ENCODE measurements at regions not wholly inside any gene's neighbourhood (a gene's known extent, or its start where the extent isn't known, plus 50 kb on each side); places are given as distances from the start of the nearest gene placed in this dataset.

DNA sequence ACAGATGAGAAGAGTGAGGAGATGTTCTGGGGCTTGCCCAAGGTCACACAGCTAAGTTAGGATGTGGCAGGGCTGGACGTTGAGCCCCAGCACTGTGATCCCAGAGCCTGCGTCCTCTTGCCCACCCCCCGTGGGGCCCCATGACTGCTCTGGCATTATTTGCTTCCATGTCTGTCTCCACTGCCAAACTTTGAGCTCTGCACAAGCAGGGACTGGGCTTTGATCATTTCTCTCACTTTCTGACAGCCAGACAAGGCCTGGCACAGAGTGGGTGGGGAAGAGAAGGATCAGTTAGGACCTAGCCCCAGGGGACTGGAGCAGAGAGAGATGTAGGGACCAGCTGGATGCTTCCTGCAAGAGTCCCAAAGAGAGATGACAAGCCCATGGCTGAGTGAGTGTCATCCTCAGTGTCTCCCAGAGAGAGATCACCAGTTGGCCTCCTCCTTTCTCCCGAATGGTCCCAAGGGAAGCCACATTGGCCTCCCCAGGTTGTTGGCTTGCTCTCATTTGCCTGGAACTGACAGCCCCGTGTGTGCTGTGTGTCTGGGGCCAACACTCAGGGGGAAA is 126.7 kb upstream of the PWP1 start (continued):
- no peak for TF ChIP-seq ZUFSP (CRISPR knock-in tag; IDR thresholded peaks at IDR 0.05; ENCODE audit: borderline replicate concordance)
- 0 out of 2 replicates have a peak, but pooled peaks have one; percentile 45 for TF ChIP-seq ZNF224 (CRISPR knock-in tag; IDR thresholded peaks at IDR 0.05)
- no peak for TF ChIP-seq ZNF570 (CRISPR knock-in tag; IDR thresholded peaks at IDR 0.05; ENCODE audit: borderline replicate concordance)
- TF ChIP-seq ZNF674 (CRISPR knock-in tag; IDR thresholded peaks at IDR 0.05; ENCODE audit: low read depth), result no peak
- TF ChIP-seq, protein P1, sequence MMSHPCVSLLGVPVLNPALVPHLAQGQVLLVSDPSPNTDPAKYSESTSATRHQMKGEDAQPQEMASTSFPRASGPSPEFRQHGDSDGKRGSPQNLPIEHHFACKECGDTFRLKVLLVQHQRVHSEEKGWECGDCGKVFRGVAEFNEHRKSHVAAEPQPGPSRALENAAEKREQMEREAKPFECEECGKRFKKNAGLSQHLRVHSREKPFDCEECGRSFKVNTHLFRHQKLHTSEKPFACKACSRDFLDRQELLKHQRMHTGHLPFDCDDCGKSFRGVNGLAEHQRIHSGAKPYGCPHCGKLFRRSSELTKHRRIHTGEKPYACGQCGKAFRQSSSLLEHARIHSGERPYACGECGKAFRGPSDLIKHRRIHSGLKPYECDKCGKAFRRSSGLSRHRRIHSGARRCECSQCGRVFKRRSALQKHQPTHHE (CRISPR knock-in tag; IDR thresholded peaks at IDR 0.05; ENCODE audit: borderline replicate concordance), result no peak
- TF ChIP-seq ZNF770 (CRISPR knock-in tag; IDR thresholded peaks at IDR 0.05), result no peak
- TF ChIP-seq ZNF282 (IDR thresholded peaks at IDR 0.05; ENCODE audit: partially characterized antibody), result no peak
- TF ChIP-seq SMC3 (IDR thresholded peaks at IDR 0.05; ENCODE audit: low read length), result no peak
- no peak for TF ChIP-seq ATM (IDR thresholded peaks at IDR 0.05; ENCODE audit: borderline replicate concordance)
- no peak for TF ChIP-seq ATF1 (CRISPR knock-in tag; IDR thresholded peaks at IDR 0.05)
- peak; percentile 31; the same call in 1 of the 2 replicates for TF ChIP-seq TARDBP (CRISPR knock-in tag; IDR thresholded peaks at IDR 0.05)
- no peak for TF ChIP-seq ZNF121 (CRISPR knock-in tag; IDR thresholded peaks at IDR 0.05)
- no peak for TF ChIP-seq ZNF431 (CRISPR knock-in tag; IDR thresholded peaks at IDR 0.05; ENCODE audit: borderline replicate concordance, low read depth)
- TF ChIP-seq PRDM15 (CRISPR knock-in tag; IDR thresholded peaks at IDR 0.05), result no peak
- no peak for TF ChIP-seq ZNF354B (CRISPR knock-in tag; IDR thresholded peaks at IDR 0.05)
- TF ChIP-seq ZNF782 (CRISPR knock-in tag; IDR thresholded peaks at IDR 0.05; ENCODE audit: borderline replicate concordance), result no peak
- no peak for TF ChIP-seq CAMTA2 (CRISPR knock-in tag; IDR thresholded peaks at IDR 0.05; ENCODE audit: borderline replicate concordance)
- no peak for TF ChIP-seq REXO4 (CRISPR knock-in tag; IDR thresholded peaks at IDR 0.05; ENCODE audit: borderline replicate concordance)
- no peak for TF ChIP-seq ZNF737 (CRISPR knock-in tag; IDR thresholded peaks at IDR 0.05; ENCODE audit: borderline replicate concordance)
- no peak for TF ChIP-seq XBP1 (CRISPR knock-in tag; IDR thresholded peaks at IDR 0.05)
- TF ChIP-seq ZNF713 (CRISPR knock-in tag; IDR thresholded peaks at IDR 0.05), result no peak
- no peak for TF ChIP-seq SATB2 (CRISPR knock-in tag; IDR thresholded peaks at IDR 0.05)
- TF ChIP-seq RFXANK (CRISPR knock-in tag; IDR thresholded peaks at IDR 0.05), result no peak
